Heart left ventricle (tissue), 13 donors: ENCODE measurements at regions not wholly inside any gene's neighbourhood (a gene's known extent, or its start where the extent isn't known, plus 50 kb on each side); places are given as distances from the start of the nearest gene placed in this dataset.

Source experiments
- POLR2A ChIP-seq, 2 donors: fragments of 450-650 bp; IDR thresholded peaks; one replicate each; pipeline ENCODE4 v1.6.1; 2017; ENCODE audit warnings: antibody characterized with exemption in 2 of 2, mild to moderate bottlenecking in 2 of 2, moderate library complexity in 2 of 2
- TF ChIP-seq, protein P1 (sequence below), 12 donors: fragments of 200-600 bp; sonication (generic) in 4 of 12; IDR thresholded peaks; one replicate each; pipeline versions ENCODE4 v1.5.0 to v1.8.0; 2018 to 2022; ENCODE audit warnings: antibody characterized with exemption in 12 of 12, mild to moderate bottlenecking in 5 of 12
- donor health status: ischemic (EF 13 %, LVEDD 7.1; RV severe dilation, severe dysfunction).
- donor health status: DM: no; HTN: yes; CAD: no.
- donor health status: DM: no; HTN: no; CAD: no.
- donor health status: ischemic (EF 25% LVEDD 6.9; RV normal size, moderate dysfunction).
- donor health status: ischemic (EF 25% LVEDD 5.7; RV mildly dilated, moderate dysfunction).
- donor health status: ischemic (EF 35%, LVEDD 5.7; RV mildly dilated, moderate dysfunction).
- donor health status: nonischemic (EF 11% LVEDD 7.7; RV severe dilation, severe dysfunction).
- donor health status: DM: yes; HTN: yes; CAD: no.
- donor health status: PGD.
- donor health status: ischemic (EF 29% LVEDD 5.4; RV normal size, mild dysfunction).
- donor health status: nonischemic (EF 23%, LVEDD 6.1; RV moderate dilation, normal function).

DNA sequence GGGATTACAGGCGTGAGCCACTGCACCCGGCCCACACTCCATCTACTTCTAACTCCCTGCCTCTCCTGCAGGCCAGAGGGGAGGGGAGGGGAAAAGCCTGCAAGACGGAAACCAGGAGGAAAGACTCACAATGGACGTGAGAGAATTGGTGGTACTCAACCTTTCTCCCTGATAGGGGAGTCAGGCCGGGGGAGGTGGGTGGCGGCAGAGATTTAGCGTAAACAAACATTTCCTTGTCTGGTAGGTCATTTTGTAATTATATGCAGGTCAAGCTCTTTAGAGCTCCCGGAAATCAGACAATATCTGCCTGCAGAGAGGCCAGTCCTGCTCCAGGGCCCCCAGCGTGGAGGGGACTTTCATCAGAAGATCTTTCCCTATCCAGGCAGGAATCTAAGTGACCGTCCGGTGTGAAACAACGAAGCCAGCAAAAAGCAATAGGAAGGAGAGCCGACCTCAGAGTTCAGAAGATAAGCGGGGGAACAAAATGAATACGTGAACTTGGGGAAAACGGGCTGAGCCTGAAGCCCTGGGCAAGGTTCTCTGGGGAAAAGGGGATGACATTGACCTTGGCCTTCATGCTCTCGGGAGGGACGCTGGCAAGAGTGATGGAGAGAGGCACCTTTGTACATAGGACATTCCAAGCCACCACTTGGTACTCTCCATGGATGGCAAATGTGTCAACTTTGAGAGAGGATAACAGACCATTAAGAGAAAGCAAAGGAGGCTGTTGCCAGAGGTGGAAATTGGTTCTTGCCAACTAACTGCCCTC is 62.3 kb downstream of the SPRING1 start:
- TF ChIP-seq POLR2A (IDR thresholded peaks at IDR 0.05) = no peak
- TF ChIP-seq, protein P1, sequence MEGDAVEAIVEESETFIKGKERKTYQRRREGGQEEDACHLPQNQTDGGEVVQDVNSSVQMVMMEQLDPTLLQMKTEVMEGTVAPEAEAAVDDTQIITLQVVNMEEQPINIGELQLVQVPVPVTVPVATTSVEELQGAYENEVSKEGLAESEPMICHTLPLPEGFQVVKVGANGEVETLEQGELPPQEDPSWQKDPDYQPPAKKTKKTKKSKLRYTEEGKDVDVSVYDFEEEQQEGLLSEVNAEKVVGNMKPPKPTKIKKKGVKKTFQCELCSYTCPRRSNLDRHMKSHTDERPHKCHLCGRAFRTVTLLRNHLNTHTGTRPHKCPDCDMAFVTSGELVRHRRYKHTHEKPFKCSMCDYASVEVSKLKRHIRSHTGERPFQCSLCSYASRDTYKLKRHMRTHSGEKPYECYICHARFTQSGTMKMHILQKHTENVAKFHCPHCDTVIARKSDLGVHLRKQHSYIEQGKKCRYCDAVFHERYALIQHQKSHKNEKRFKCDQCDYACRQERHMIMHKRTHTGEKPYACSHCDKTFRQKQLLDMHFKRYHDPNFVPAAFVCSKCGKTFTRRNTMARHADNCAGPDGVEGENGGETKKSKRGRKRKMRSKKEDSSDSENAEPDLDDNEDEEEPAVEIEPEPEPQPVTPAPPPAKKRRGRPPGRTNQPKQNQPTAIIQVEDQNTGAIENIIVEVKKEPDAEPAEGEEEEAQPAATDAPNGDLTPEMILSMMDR (IDR thresholded peaks at IDR 0.05) = no peak
